NT2/D1 (cell line): ENCODE measurements at regions not wholly inside any gene's neighbourhood (a gene's known extent, or its start where the extent isn't known, plus 50 kb on each side); places are given as distances from the start of the nearest gene placed in this dataset.

Experiments used
- DNase-seq: peaks from one replicate; pipeline ENCODE4 v3.0.0-alpha.2; 2011; ENCODE audit warnings: low read depth, low spot score
- H3K27me3 ChIP-seq: 2 replicates; pipeline ENCODE4 v1.6.0; 2011; ENCODE audit warnings: mild to moderate bottlenecking; ENCODE audit not compliant: insufficient read length, insufficient read depth
- H3K36me3 ChIP-seq: 2 replicates; pipeline ENCODE4 v1.6.1; 2011; ENCODE audit warnings: mild to moderate bottlenecking, low read length, mixed read lengths; ENCODE audit not compliant: insufficient read depth, insufficient read length
- H3K4me1 ChIP-seq: 2 replicates; pipeline ENCODE4 v1.5.1; 2011; ENCODE audit not compliant: insufficient read depth, insufficient read length
- H3K4me3 ChIP-seq: 2 replicates; pipeline ENCODE4 v1.5.1; 2011; ENCODE audit warnings: low read depth; ENCODE audit not compliant: insufficient read length
- H3K9ac ChIP-seq: 2 replicates; pipeline ENCODE4 v1.6.0; 2011; ENCODE audit warnings: low read depth; ENCODE audit not compliant: insufficient read length
- H3K9me3 ChIP-seq: 2 replicates; pipeline ENCODE4 v1.5.1; 2011; ENCODE audit warnings: mild to moderate bottlenecking, low read length; ENCODE audit not compliant: insufficient read depth
- SUZ12 ChIP-seq: IDR thresholded peaks from 2 replicates; pipeline ENCODE4 v1.6.1; 2011; ENCODE audit not compliant: insufficient read length, insufficient read depth; ENCODE audit errors: extremely low read depth
- YY1 ChIP-seq: IDR thresholded peaks from 2 replicates; pipeline ENCODE4 v1.6.1; 2011; ENCODE audit not compliant: insufficient read length, insufficient read depth
- ZNF274 ChIP-seq: IDR thresholded peaks from 2 replicates; pipeline ENCODE4 v1.6.1; 2011; ENCODE audit warnings: mild to moderate bottlenecking, low read depth, low read length

DNA sequence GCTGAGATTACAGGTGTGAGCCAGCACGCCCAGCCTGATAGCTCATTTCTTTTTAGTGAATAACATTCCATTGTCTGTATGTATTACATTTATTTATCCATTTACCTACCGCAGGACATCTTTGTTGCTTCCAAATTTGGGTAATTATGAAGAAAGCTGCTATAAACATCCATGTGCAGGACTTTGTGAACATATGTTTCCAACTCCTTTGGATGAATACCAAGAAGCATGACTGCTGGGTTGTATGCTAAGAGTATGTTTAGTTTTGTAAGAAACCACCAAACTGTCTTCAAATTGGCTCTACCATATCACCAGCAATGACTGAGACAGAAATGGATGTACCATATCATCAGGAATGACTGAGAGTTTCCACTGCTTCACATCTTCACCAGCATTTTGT, 200.2 kb upstream of the TMEM196 start:
- H3K9me3 ChIP-seq = no peaks in the 10 kb centered on the region

GRCh38 chr7:19972876-19973275, 199.5 kb upstream of the TMEM196 start:
- Histone ChIP-seq H3K4me3 (no peak overlapping the region), H3K9me3 (no peaks in the 10 kb centered on the region), H3K27me3 (no peaks in the 10 kb centered on the region), H3K4me1 (no peaks in the 10 kb centered on the region), H3K9ac (no peak overlapping the region), H3K36me3 (no peaks in the 10 kb centered on the region)
- no peak for TF ChIP-seq YY1
- TF ChIP-seq SUZ12 = no peak
- no peak for TF ChIP-seq ZNF274
- DNase-seq = no peak

More for the DNA sequence above, 200.2 kb upstream of the TMEM196 start:
- H3K9ac ChIP-seq = no peak overlapping the region
- H3K4me3 ChIP-seq = no peak overlapping the region
- no peak for DNase-seq
- no peaks in the 10 kb centered on the region for H3K27me3 ChIP-seq
- H3K36me3 ChIP-seq = no peaks in the 10 kb centered on the region
- TF ChIP-seq YY1 (no peak), SUZ12 (no peak), ZNF274 (no peak)
- H3K4me1 ChIP-seq = no peaks in the 10 kb centered on the region

DNA sequence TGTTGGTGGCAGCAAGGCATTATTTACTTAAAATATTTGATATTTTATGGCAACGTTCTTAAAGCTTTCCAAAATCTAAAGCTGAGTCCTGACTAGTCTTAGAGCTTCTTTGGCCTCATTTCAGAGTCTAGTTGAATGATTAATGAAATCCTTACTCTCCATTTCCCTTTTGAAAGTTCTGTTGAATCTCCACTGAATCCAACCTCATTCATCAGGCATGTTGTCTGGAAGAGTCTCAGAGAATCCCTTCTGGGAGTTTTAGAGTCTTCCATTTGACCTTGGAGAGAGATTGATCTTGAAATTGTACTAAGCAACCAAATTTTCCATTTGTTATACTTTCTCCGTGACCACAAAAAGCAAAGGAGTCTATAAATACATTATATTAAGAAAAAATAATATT, 198.5 kb upstream of the TMEM196 start:
- Histone ChIP-seq H3K9ac (no peak overlapping the region), H3K9me3 (no peaks in the 10 kb centered on the region)
- DNase-seq = no peak

GRCh38 chr7:19970514-19970913, 197.1 kb upstream of the TMEM196 start:
- H3K4me3 ChIP-seq = no peak overlapping the region

More for the DNA sequence above, 198.5 kb upstream of the TMEM196 start:
- Histone ChIP-seq H3K27me3 (no peaks in the 10 kb centered on the region), H3K4me3 (no peak overlapping the region), H3K4me1 (no peaks in the 10 kb centered on the region), H3K36me3 (no peaks in the 10 kb centered on the region)
- no peak for TF ChIP-seq ZNF274
- no peak for TF ChIP-seq SUZ12
- no peak for TF ChIP-seq YY1

GRCh38 chr7:19969859-19970493, 196.6 kb upstream of the TMEM196 start:
- H3K9ac ChIP-seq = no peak overlapping the region
- no peaks in the 10 kb centered on the region for H3K27me3 ChIP-seq
- DNase-seq = no peak
- TF ChIP-seq SUZ12 (no peak), ZNF274 (no peak), YY1 (no peak)
- H3K4me3 ChIP-seq = no peak overlapping the region
- H3K4me1 ChIP-seq = no peaks in the 10 kb centered on the region
- peaks cover 5% of the 10 kb centered on the region for H3K36me3 ChIP-seq
- H3K9me3 ChIP-seq = no peaks in the 10 kb centered on the region

More at GRCh38 chr7:19970514-19970913, 197.1 kb upstream of the TMEM196 start:
- DNase-seq = no peak
- Histone ChIP-seq H3K4me1 (no peaks in the 10 kb centered on the region), H3K36me3 (peaks cover 5% of the 10 kb centered on the region), H3K27me3 (no peaks in the 10 kb centered on the region), H3K9me3 (no peaks in the 10 kb centered on the region), H3K9ac (no peak overlapping the region)
- TF ChIP-seq SUZ12 = no peak
- no peak for TF ChIP-seq ZNF274
- no peak for TF ChIP-seq YY1

DNA sequence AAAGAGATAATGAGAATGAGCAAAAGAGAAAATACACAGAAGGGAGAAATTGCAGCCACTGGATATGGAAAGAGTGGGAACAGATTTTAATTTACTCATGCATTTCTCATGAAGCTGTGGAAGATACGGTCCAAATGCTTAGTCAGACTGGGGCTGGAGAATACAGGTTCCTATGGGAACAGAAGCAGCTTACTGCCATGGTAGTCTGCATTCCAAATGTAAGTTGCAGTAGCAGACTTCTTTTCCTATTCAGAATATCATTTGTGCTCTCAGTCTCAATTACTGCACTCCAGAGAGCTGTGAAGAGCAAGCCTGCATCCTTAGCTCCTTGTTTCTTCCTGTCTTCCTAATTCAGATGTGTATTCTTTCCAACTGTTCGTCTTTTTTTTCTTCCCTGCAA, 190.8 kb upstream of the TMEM196 start:
- Histone ChIP-seq H3K27me3 (no peaks in the 10 kb centered on the region), H3K4me1 (no peaks in the 10 kb centered on the region), H3K9ac (no peak overlapping the region), H3K4me3 (no peak overlapping the region), H3K36me3 (peaks cover 26% of the 10 kb centered on the region), H3K9me3 (no peaks in the 10 kb centered on the region)
- no peak for TF ChIP-seq YY1
- TF ChIP-seq ZNF274 = no peak
- TF ChIP-seq SUZ12 = no peak
- no peak for DNase-seq

DNA sequence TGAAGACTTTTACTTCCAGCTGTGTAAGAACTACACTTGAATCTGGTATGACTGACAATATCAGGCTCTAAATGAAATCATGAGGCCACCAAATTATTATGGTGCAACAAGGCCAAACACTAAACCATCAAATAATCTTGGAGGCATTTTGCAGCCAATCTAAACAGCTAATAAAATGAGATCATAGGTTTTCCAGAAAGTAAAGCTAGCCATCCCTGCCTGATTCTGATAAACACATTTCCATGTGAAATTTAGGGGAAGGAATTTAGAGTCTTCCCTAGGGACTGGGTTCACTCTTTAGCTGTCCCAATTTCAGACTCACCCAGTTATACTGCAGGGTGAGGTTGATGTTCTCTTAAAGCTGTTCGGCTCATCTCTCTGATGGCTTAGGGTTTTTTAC, 190.3 kb upstream of the TMEM196 start:
- no peak for DNase-seq
- peaks cover 26% of the 10 kb centered on the region for H3K36me3 ChIP-seq
- no peaks in the 10 kb centered on the region for H3K27me3 ChIP-seq
- H3K9me3 ChIP-seq = 0 out of 2 replicates have a peak, but pooled peaks cover under 1% of the 10 kb centered on the region
- no peak overlapping the region for H3K9ac ChIP-seq
- H3K4me1 ChIP-seq = no peaks in the 10 kb centered on the region
- H3K4me3 ChIP-seq = no peak overlapping the region
- no peak for TF ChIP-seq ZNF274
- no peak for TF ChIP-seq SUZ12
- no peak for TF ChIP-seq YY1

GRCh38 chr7:19958309-19958896, 185.0 kb upstream of the TMEM196 start:
- no peak overlapping the region for H3K9ac ChIP-seq
- TF ChIP-seq SUZ12 (no peak), YY1 (no peak), ZNF274 (no peak)
- peaks cover 53% of the 10 kb centered on the region for H3K9me3 ChIP-seq
- H3K27me3 ChIP-seq = no peaks in the 10 kb centered on the region
- H3K4me3 ChIP-seq = no peak overlapping the region
- peaks cover 58% of the 10 kb centered on the region for H3K36me3 ChIP-seq
- no peaks in the 10 kb centered on the region for H3K4me1 ChIP-seq
- DNase-seq = no peak
